SK-N-SH treated with all-trans-retinoic acid at 6 μM for 48 hours (cell line): ENCODE measurements at regions not wholly inside any gene's neighbourhood (a gene's known extent, or its start where the extent isn't known, plus 50 kb on each side); places are given as distances from the start of the nearest gene placed in this dataset.

ENCODE experiments used
- ATAC-seq: fragments of 200-7000 bp; cut with Tn5 transposase; 3 replicates; pipeline ENCODE4 v1.9.1; 2020; ENCODE audit warnings: mild to moderate bottlenecking, moderate library complexity
- ARNTL ChIP-seq: fragments of 450-650 bp; formaldehyde crosslinking; IDR thresholded peaks from 2 replicates; pipeline ENCODE4 v1.5.0; 2020; ENCODE audit warnings: low read depth, mild to moderate bottlenecking, moderate library complexity, borderline replicate concordance
- CSDC2 ChIP-seq: fragments of 250-450 bp; sonication (Bioruptor Pico); IDR thresholded peaks from 2 replicates; pipeline ENCODE4 v1.5.0; 2020; ENCODE audit warnings: mild to moderate bottlenecking, moderate library complexity
- GLIS3 ChIP-seq: fragments of 250-450 bp; sonication (Bioruptor Pico); IDR thresholded peaks from 2 replicates; pipeline ENCODE4 v1.5.0; 2020; ENCODE audit warnings: mild to moderate bottlenecking, moderate library complexity
- ISL1 ChIP-seq: fragments of 250-450 bp; sonication (Bioruptor Pico); IDR thresholded peaks from 2 replicates; pipeline ENCODE4 v2.1.2; 2022; ENCODE audit warnings: mild to moderate bottlenecking, moderate library complexity
- OSR1 ChIP-seq: fragments of 250-450 bp; sonication (Bioruptor Pico); IDR thresholded peaks from 2 replicates; pipeline ENCODE4 v1.8.0; 2022; ENCODE audit warnings: moderate library complexity, mild to moderate bottlenecking, inconsistent platforms
- PPARA ChIP-seq: fragments of 250-450 bp; sonication (Bioruptor Pico); IDR thresholded peaks from 2 replicates; pipeline ENCODE4 v1.5.0; 2020; ENCODE audit warnings: mild to moderate bottlenecking, borderline replicate concordance
- RARB ChIP-seq: fragments of 250-450 bp; sonication (Bioruptor Pico); IDR thresholded peaks from 2 replicates; pipeline ENCODE4 v1.8.0; 2021; ENCODE audit warnings: mild to moderate bottlenecking, moderate library complexity
- SNAI2 ChIP-seq: fragments of 250-450 bp; sonication (Bioruptor Pico); IDR thresholded peaks from 2 replicates; pipeline ENCODE4 v1.5.0; 2020; ENCODE audit warnings: mild to moderate bottlenecking, moderate library complexity
- TCF4 ChIP-seq: fragments of 250-450 bp; sonication (Bioruptor Pico); IDR thresholded peaks from 2 replicates; pipeline ENCODE4 v1.8.0; 2021; ENCODE audit warnings: mild to moderate bottlenecking, moderate library complexity, borderline replicate concordance
- TOX ChIP-seq: fragments of 250-450 bp; sonication (Bioruptor Pico); IDR thresholded peaks from 2 replicates; pipeline ENCODE4 v1.8.0; 2021; ENCODE audit warnings: mild to moderate bottlenecking, moderate library complexity, borderline replicate concordance
- ZC3H10 ChIP-seq: fragments of 250-450 bp; sonication (Bioruptor Pico); IDR thresholded peaks from 2 replicates; pipeline ENCODE4 v1.5.1; 2021; ENCODE audit warnings: mild to moderate bottlenecking, moderate library complexity
- ZFP3 ChIP-seq: fragments of 250-450 bp; sonication (Bioruptor Pico); IDR thresholded peaks from 2 replicates; pipeline ENCODE4 v1.5.0; 2020; ENCODE audit warnings: mild to moderate bottlenecking, moderate library complexity
- ZNF565 ChIP-seq: fragments of 450-650 bp; formaldehyde crosslinking; conservative IDR thresholded peaks from 2 replicates; pipeline ENCODE4 v1.5.0; 2020; ENCODE audit warnings: low read depth, mild to moderate bottlenecking, moderate library complexity
- ZNF70 ChIP-seq: fragments of 450-650 bp; formaldehyde crosslinking; IDR thresholded peaks from 2 replicates; pipeline ENCODE4 v1.5.0; 2020; ENCODE audit warnings: mild to moderate bottlenecking, moderate library complexity
- ZNF8 ChIP-seq: fragments of 450-650 bp; formaldehyde crosslinking; IDR thresholded peaks from 2 replicates; pipeline ENCODE4 v1.5.0; 2020; ENCODE audit warnings: mild to moderate bottlenecking, moderate library complexity
- TF ChIP-seq, protein P1 (sequence below): fragments of 250-450 bp; sonication (Bioruptor Pico); IDR thresholded peaks from 2 replicates; pipeline ENCODE4 v1.8.0; 2021; ENCODE audit warnings: low read depth, mild to moderate bottlenecking, moderate library complexity, borderline replicate concordance
- TF ChIP-seq, protein P2 (sequence below): fragments of 250-450 bp; sonication (Bioruptor Pico); IDR thresholded peaks from 2 replicates; pipeline ENCODE4 v1.5.1; 2020; ENCODE audit warnings: low read depth, mild to moderate bottlenecking, moderate library complexity
- TF ChIP-seq, protein P3 (sequence below): fragments of 250-450 bp; sonication (Bioruptor Pico); IDR thresholded peaks from 2 replicates; pipeline ENCODE4 v1.5.1; 2021; ENCODE audit warnings: mild to moderate bottlenecking, moderate library complexity
- TF ChIP-seq, protein P4 (sequence below): fragments of 250-450 bp; sonication (Bioruptor Pico); IDR thresholded peaks from 2 replicates; pipeline ENCODE4 v1.8.0; 2020; ENCODE audit warnings: mild to moderate bottlenecking, moderate library complexity, borderline replicate concordance
- TF ChIP-seq, protein P5 (sequence below): fragments of 250-450 bp; sonication (Bioruptor Pico); IDR thresholded peaks from 2 replicates; pipeline ENCODE4 v1.5.0; 2020; ENCODE audit warnings: mild to moderate bottlenecking, moderate library complexity

DNA sequence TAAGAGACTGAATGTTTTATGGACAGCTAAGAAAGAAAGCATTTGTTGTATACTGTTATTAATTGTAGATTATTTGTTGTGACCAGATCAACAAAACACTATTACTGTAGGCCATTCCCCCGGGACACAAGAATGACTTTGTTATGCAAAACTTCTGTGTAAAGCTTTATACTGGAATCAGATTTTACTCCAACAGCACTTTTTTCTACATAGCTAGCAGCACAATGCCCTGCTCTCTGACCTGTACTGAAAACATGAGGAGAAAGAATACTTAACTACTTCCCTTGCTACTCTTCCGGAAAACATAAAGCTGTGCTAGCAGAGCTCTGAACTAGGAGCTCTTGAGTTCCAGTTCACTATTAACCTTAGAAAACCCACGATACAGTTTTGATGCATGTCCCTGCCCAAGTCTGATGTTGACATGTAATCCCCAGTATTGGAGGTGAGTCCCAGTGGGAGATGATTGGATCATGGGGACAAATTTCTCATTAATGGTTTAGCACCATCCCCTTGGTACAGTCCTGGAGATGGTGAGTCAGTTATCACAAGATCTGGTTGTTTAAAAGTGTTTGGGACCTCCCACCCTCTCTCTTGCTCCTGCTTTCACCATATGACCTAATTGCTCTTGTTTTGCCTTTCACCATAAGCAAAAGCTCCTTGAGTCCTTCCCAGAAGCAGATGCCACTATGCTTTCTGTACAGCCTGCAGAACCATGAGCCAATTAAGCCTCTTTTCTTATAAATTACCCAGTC is 601.1 kb upstream of the PIK3C3 start:
- TF ChIP-seq ZNF565 (CRISPR knock-in tag) (no peak), CSDC2 (CRISPR knock-in tag) (no peak), RARB (no peak), ZFP3 (CRISPR knock-in tag) (no peak), PPARA (no peak), ZNF70 (CRISPR knock-in tag) (no peak), ZNF8 (CRISPR knock-in tag) (no peak), TOX (CRISPR knock-in tag) (no peak), GLIS3 (CRISPR knock-in tag) (no peak), SNAI2 (CRISPR knock-in tag) (no peak), ISL1 (CRISPR knock-in tag) (no peak), OSR1 (no peak), TCF4 (CRISPR knock-in tag) (no peak), ZC3H10 (CRISPR knock-in tag) (no peak)
- TF ChIP-seq, protein P1, sequence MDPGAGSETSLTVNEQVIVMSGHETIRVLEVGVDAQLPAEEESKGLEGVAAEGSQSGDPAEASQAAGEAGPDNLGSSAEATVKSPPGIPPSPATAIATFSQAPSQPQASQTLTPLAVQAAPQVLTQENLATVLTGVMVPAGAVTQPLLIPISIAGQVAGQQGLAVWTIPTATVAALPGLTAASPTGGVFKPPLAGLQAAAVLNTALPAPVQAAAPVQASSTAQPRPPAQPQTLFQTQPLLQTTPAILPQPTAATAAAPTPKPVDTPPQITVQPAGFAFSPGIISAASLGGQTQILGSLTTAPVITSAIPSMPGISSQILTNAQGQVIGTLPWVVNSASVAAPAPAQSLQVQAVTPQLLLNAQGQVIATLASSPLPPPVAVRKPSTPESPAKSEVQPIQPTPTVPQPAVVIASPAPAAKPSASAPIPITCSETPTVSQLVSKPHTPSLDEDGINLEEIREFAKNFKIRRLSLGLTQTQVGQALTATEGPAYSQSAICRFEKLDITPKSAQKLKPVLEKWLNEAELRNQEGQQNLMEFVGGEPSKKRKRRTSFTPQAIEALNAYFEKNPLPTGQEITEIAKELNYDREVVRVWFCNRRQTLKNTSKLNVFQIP: no peak
- TF ChIP-seq, protein P2, sequence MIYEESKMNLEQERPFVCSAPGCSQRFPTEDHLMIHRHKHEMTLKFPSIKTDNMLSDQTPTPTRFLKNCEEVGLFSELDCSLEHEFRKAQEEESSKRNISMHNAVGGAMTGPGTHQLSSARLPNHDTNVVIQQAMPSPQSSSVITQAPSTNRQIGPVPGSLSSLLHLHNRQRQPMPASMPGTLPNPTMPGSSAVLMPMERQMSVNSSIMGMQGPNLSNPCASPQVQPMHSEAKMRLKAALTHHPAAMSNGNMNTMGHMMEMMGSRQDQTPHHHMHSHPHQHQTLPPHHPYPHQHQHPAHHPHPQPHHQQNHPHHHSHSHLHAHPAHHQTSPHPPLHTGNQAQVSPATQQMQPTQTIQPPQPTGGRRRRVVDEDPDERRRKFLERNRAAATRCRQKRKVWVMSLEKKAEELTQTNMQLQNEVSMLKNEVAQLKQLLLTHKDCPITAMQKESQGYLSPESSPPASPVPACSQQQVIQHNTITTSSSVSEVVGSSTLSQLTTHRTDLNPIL (CRISPR knock-in tag): no peak
- TF ChIP-seq, protein P3, sequence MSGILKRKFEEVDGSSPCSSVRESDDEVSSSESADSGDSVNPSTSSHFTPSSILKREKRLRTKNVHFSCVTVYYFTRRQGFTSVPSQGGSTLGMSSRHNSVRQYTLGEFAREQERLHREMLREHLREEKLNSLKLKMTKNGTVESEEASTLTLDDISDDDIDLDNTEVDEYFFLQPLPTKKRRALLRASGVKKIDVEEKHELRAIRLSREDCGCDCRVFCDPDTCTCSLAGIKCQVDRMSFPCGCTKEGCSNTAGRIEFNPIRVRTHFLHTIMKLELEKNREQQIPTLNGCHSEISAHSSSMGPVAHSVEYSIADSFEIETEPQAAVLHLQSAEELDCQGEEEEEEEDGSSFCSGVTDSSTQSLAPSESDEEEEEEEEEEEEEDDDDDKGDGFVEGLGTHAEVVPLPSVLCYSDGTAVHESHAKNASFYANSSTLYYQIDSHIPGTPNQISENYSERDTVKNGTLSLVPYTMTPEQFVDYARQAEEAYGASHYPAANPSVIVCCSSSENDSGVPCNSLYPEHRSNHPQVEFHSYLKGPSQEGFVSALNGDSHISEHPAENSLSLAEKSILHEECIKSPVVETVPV: no peak
- TF ChIP-seq, protein P4, sequence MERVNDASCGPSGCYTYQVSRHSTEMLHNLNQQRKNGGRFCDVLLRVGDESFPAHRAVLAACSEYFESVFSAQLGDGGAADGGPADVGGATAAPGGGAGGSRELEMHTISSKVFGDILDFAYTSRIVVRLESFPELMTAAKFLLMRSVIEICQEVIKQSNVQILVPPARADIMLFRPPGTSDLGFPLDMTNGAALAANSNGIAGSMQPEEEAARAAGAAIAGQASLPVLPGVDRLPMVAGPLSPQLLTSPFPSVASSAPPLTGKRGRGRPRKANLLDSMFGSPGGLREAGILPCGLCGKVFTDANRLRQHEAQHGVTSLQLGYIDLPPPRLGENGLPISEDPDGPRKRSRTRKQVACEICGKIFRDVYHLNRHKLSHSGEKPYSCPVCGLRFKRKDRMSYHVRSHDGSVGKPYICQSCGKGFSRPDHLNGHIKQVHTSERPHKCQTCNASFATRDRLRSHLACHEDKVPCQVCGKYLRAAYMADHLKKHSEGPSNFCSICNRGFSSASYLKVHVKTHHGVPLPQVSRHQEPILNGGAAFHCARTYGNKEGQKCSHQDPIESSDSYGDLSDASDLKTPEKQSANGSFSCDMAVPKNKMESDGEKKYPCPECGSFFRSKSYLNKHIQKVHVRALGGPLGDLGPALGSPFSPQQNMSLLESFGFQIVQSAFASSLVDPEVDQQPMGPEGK (CRISPR knock-in tag): no peak
- no peak for ATAC-seq

DNA sequence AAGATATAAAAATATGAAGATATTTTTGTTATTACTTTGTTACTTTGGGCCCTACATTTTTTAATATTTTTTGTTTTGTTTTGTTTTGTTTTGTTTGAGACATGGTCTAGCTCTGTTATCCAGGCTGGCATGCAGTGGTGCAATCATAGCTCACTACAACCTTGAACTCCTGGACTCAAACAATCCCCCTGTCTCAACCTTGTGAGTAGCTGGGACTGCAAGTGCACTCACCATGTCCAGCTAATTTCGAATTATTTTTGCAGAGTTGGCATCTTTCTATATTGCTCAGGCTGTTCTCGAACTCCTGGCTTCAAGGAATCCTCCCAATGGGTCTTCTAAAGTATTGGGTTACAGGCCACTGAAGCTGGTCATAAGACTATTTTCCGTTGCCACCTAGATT is 603.6 kb upstream of the PIK3C3 start:
- TF ChIP-seq CSDC2 (CRISPR knock-in tag) (no peak), SNAI2 (CRISPR knock-in tag) (no peak), ARNTL (CRISPR knock-in tag) (no peak), TCF4 (CRISPR knock-in tag) (no peak)
- TF ChIP-seq, protein P4 (CRISPR knock-in tag): no peak
- no peak for ATAC-seq

DNA sequence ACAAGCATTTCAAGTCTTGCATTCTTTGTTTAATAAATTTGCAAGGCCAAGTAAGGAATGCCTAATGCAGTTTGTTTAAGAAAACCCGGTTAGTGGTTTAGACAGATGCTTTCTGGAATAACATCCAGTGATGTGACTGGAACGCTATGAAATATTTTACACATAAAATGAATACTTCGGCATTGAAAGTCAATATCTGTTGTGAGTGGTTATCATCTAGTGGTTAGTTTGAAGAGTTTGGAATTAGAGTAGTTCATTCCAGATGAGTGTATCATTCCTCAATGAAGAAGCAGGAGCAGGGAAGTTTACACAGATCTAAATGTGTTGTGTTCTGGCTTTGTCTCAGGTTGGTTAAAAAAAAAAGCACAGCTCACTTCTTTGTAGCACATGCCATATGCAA is 608.0 kb upstream of the PIK3C3 start:
- ATAC-seq: peak; percentile 85
- TF ChIP-seq PPARA (no peak), ISL1 (CRISPR knock-in tag) (peak; percentile 58), RARB (no peak)
- TF ChIP-seq, protein P2 (CRISPR knock-in tag): no peak
- TF ChIP-seq, protein P5, sequence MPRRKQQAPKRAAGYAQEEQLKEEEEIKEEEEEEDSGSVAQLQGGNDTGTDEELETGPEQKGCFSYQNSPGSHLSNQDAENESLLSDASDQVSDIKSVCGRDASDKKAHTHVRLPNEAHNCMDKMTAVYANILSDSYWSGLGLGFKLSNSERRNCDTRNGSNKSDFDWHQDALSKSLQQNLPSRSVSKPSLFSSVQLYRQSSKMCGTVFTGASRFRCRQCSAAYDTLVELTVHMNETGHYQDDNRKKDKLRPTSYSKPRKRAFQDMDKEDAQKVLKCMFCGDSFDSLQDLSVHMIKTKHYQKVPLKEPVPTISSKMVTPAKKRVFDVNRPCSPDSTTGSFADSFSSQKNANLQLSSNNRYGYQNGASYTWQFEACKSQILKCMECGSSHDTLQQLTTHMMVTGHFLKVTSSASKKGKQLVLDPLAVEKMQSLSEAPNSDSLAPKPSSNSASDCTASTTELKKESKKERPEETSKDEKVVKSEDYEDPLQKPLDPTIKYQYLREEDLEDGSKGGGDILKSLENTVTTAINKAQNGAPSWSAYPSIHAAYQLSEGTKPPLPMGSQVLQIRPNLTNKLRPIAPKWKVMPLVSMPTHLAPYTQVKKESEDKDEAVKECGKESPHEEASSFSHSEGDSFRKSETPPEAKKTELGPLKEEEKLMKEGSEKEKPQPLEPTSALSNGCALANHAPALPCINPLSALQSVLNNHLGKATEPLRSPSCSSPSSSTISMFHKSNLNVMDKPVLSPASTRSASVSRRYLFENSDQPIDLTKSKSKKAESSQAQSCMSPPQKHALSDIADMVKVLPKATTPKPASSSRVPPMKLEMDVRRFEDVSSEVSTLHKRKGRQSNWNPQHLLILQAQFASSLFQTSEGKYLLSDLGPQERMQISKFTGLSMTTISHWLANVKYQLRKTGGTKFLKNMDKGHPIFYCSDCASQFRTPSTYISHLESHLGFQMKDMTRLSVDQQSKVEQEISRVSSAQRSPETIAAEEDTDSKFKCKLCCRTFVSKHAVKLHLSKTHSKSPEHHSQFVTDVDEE (CRISPR knock-in tag): no peak
